ENCODE measurements at regions not wholly inside any gene's neighbourhood (a gene's known extent, or its start where the extent isn't known, plus 50 kb on each side); places are given as distances from the start of the nearest gene placed in this dataset.

DNA sequence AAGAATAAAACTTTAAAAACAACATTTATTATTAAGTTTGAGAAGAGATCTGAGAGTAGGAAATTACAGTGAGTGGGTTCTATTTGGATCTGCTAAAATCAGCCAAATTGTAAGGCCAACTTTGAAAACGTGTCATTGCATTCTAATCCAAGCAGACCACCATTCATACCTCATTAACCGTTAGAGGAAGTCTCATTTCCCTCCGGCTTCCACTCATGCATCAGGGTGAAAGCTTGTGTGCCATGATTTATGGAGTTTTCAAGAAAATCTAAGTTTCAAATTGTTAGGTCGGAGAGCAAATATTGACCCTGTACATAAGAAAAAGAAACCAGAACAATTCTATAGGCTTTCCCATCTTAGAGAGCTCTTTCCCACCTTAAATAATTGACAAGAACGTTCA is 166.6 kb upstream of the NRG3 start:
- Histone ChIP-seq H3K27ac (no peak overlapping the region), H3K27me3 (ENCODE audit: insufficient read depth, low read depth, severe bottlenecking) (no peaks in the 10 kb centered on the region), H3K36me3 (no peaks in the 10 kb centered on the region), H3K9me3 (ENCODE audit: severe bottlenecking) (no peaks in the 10 kb centered on the region), H3K4me3 (ENCODE audit: low read depth, low read length) (no peak overlapping the region)
- no peak for DNase-seq
- TF ChIP-seq, protein P1, sequence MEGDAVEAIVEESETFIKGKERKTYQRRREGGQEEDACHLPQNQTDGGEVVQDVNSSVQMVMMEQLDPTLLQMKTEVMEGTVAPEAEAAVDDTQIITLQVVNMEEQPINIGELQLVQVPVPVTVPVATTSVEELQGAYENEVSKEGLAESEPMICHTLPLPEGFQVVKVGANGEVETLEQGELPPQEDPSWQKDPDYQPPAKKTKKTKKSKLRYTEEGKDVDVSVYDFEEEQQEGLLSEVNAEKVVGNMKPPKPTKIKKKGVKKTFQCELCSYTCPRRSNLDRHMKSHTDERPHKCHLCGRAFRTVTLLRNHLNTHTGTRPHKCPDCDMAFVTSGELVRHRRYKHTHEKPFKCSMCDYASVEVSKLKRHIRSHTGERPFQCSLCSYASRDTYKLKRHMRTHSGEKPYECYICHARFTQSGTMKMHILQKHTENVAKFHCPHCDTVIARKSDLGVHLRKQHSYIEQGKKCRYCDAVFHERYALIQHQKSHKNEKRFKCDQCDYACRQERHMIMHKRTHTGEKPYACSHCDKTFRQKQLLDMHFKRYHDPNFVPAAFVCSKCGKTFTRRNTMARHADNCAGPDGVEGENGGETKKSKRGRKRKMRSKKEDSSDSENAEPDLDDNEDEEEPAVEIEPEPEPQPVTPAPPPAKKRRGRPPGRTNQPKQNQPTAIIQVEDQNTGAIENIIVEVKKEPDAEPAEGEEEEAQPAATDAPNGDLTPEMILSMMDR (IDR thresholded peaks at IDR 0.05; ENCODE audit: low read depth, low read length): no peak

DNA sequence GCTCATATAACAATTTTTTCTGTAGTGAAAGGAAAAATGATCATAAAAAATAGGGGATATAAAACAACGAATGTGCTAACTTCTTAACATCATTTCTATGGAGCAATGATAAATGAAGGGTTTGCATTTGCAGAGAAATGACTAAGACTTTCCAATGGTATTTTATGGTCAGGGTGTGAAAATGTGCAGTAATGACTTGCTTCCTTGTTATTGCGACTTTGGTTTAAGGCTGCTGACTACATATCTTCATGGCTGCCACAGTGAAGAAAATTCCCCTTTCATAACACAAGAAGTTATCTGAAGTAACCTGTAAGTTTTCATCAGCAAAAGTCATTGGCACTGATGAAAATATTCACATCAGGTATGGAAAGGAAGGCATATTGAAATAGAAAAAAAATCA is 166.1 kb upstream of the NRG3 start:
- TF ChIP-seq, protein P1 (IDR thresholded peaks at IDR 0.05; ENCODE audit: low read depth, low read length): no peak
- no peak for DNase-seq
- H3K36me3 ChIP-seq: no peaks in the 10 kb centered on the region
- no peak overlapping the region for H3K27ac ChIP-seq
- no peaks in the 10 kb centered on the region for H3K27me3 ChIP-seq (ENCODE audit: insufficient read depth, low read depth, severe bottlenecking)
- H3K4me3 ChIP-seq (ENCODE audit: low read depth, low read length): no peak overlapping the region
- H3K9me3 ChIP-seq (ENCODE audit: severe bottlenecking): no peaks in the 10 kb centered on the region

DNA sequence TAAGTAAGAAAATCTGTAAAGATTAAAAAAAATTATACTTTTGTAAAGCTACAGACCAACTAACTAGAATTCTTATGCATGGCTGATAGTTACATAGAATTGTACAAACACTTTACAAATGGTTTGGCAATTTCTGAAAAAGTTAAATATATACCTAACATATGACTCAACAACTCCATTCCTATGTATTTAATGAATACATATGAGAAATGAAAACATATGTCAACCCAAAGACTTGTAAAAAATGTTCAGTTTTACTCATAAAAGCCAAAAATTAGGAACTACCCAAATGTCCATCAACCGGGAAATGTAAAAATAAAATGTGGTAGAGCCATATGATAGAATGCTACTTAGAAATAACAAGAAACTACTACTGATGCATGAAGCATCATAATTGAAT is 152.6 kb upstream of the NRG3 start:
- no peak for DNase-seq
- no peak overlapping the region for H3K27ac ChIP-seq
- TF ChIP-seq, protein P1 (IDR thresholded peaks at IDR 0.05; ENCODE audit: low read depth, low read length): no peak

DNA sequence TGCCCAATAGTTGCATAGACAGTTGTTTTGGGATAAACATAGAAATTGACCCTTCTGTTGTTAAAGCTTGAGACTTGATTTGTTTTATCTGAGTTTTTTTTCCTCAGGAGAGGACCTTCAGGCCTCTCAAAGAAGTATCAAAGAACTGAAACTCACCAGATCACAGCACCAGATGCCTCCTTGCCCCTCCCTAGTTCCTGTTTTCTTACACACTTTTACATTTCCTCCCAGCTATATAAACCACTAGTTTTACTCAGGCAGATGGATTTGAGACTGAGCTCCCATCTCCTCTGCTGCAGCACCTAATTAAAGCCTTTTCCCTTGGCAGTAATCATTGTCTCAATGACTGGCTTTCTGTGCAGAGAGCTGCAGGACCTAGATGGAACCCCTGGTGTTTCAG is 150.6 kb upstream of the NRG3 start:
- H3K27me3 ChIP-seq (ENCODE audit: insufficient read depth, low read depth, severe bottlenecking): no peaks in the 10 kb centered on the region
- H3K36me3 ChIP-seq: no peaks in the 10 kb centered on the region
- H3K9me3 ChIP-seq (ENCODE audit: severe bottlenecking): no peaks in the 10 kb centered on the region
- TF ChIP-seq, protein P1 (IDR thresholded peaks at IDR 0.05; ENCODE audit: low read depth, low read length): no peak
- H3K4me3 ChIP-seq (ENCODE audit: low read depth, low read length): no peak overlapping the region
- H3K27ac ChIP-seq: no peak overlapping the region
- no peak for DNase-seq

More for the DNA sequence above, 152.6 kb upstream of the NRG3 start:
- H3K27me3 ChIP-seq (ENCODE audit: insufficient read depth, low read depth, severe bottlenecking): no peaks in the 10 kb centered on the region
- no peaks in the 10 kb centered on the region for H3K36me3 ChIP-seq
- no peaks in the 10 kb centered on the region for H3K9me3 ChIP-seq (ENCODE audit: severe bottlenecking)
- H3K4me3 ChIP-seq (ENCODE audit: low read depth, low read length): no peak overlapping the region

DNA sequence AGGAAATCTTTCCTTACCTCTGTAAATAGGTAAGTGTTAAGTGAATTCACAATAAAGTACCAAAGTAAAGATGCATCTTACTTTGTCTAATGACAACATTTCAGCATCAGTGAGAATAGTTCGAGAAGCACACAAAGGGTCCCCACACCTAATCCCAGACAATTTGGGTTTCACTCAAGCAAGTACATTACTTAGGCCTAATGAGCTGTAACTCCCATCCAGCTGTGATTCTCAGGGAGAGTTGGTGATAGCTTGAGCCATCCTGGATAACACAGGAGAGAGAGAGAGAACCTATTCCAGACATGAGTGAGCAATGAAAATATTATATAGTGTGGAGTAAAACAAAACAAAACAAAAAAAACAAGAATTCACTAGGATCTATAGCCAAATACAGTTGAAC is 149.1 kb upstream of the NRG3 start:
- Histone ChIP-seq H3K4me3 (ENCODE audit: low read depth, low read length) (no peak overlapping the region), H3K9me3 (ENCODE audit: severe bottlenecking) (no peaks in the 10 kb centered on the region), H3K27ac (no peak overlapping the region), H3K36me3 (no peaks in the 10 kb centered on the region), H3K27me3 (ENCODE audit: insufficient read depth, low read depth, severe bottlenecking) (no peaks in the 10 kb centered on the region)
- TF ChIP-seq, protein P1 (IDR thresholded peaks at IDR 0.05; ENCODE audit: low read depth, low read length): no peak
- no peak for DNase-seq

DNA sequence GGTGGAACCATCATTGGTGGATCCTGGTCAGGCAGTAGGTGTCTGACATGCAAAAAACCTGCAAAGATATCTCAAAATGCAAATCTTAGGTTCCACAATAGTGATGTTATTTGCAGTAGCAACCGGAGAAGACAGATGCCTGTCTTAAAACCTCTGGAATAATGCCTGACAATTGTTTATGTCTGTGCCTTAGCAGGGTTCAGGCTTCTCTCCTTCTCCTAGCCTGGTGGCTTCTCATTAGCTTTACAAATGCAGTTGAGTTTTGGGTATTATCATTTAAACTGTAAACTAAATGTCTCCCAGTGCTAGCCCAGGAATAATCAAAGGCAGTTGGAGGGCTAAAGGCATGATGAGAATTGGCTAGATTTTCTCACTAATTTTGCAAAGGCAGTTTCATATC is 146.3 kb upstream of the NRG3 start:
- Histone ChIP-seq H3K27ac (no peak overlapping the region), H3K36me3 (no peaks in the 10 kb centered on the region)
- TF ChIP-seq, protein P1 (IDR thresholded peaks at IDR 0.05; ENCODE audit: low read depth, low read length): no peak

More for the DNA sequence above, 146.3 kb upstream of the NRG3 start:
- Histone ChIP-seq H3K27me3 (ENCODE audit: insufficient read depth, low read depth, severe bottlenecking) (no peaks in the 10 kb centered on the region), H3K4me3 (ENCODE audit: low read depth, low read length) (no peak overlapping the region), H3K9me3 (ENCODE audit: severe bottlenecking) (no peaks in the 10 kb centered on the region)
- no peak for DNase-seq
